ENCODE measurements at regions not wholly inside any gene's neighbourhood (a gene's known extent, or its start where the extent isn't known, plus 50 kb on each side); places are given as distances from the start of the nearest gene placed in this dataset.
"Not testable (repeated sequence)": the region's sequence is repeated elsewhere in the genome, so short reads cannot be mapped to it uniquely, and the experiment has no call there.

GRCh38 chr2:89202518-89202917, 511.0 kb downstream of the RPIA start:
- H3K36me3 ChIP-seq (ENCODE audit: control insufficient read depth in 2 of 2, insufficient read depth in 2 of 2, low read length in 1 of 2); DNase-seq (ENCODE audit: low read depth, low spot score); H3K27ac ChIP-seq (ENCODE audit: control insufficient read depth, insufficient read depth); H3K4me3 ChIP-seq; RAD21 ChIA-PET (ENCODE audit: unreplicated experiment); ATAC-seq; H3K79me2 ChIP-seq (ENCODE audit: control insufficient read depth, insufficient read depth, low read length); SMC1A ChIA-PET (ENCODE audit: uncharacterized antibody, unreplicated experiment); in situ Hi-C loops (cut with MboI); H3K27me3 ChIP-seq (replicated peaks in 1 of 2; ENCODE audit: control insufficient read depth in 2 of 2, insufficient read depth in 2 of 2, low read length in 1 of 2); H4K20me1 ChIP-seq (ENCODE audit: control insufficient read depth, insufficient read depth); intact Hi-C loops (cut with micrococcal nuclease; ENCODE audit: unreplicated experiment); POLR2A ChIA-PET; FAIRE-seq; H3K9me3 ChIP-seq (replicated peaks; ENCODE audit: control insufficient read depth, insufficient read depth, low read length); CTCF ChIA-PET; H2AFZ ChIP-seq (ENCODE audit: control insufficient read depth, low read depth, low read length); H3K9ac ChIP-seq (ENCODE audit: control insufficient read depth, insufficient read depth, low read length); H3K4me2 ChIP-seq (ENCODE audit: control insufficient read depth, insufficient read depth); BruUV-seq (replicated peaks); H3K4me1 ChIP-seq (ENCODE audit: control insufficient read depth, insufficient read depth, low read length): not testable (repeated sequence)
- 0% methylated on average over 1 of the region's 1 CpG for WGBS (ENCODE audit: insufficient coverage, insufficient replicate concordance, low lambda C conversion rate, missing lambda C conversion rate)

GRCh38 chr2:89205153-89205552, 513.7 kb downstream of the RPIA start:
- peak; percentile 14 to 32 (median 21); a peak in 2 of 6 replicates for TF ChIP-seq CTCF (IDR thresholded peaks at IDR 0.05 in 2 of 3, conservative IDR thresholded peaks at IDR 0.05 in 1 of 3; ENCODE audit: control insufficient read depth in 2 of 3, extremely low read depth in 1 of 3, insufficient read depth in 1 of 3, low read depth in 3 of 3, low read length in 3 of 3)
- POLR2A ChIA-PET; H3K27me3 ChIP-seq (replicated peaks in 1 of 2; ENCODE audit: control insufficient read depth in 2 of 2, insufficient read depth in 2 of 2, low read length in 1 of 2); H3K27ac ChIP-seq (ENCODE audit: control insufficient read depth, insufficient read depth); DNase-seq (ENCODE audit: low read depth, low spot score); SMC1A ChIA-PET (ENCODE audit: uncharacterized antibody, unreplicated experiment); H4K20me1 ChIP-seq (ENCODE audit: control insufficient read depth, insufficient read depth); H3K4me1 ChIP-seq (ENCODE audit: control insufficient read depth, insufficient read depth, low read length); in situ Hi-C loops (cut with MboI); BruUV-seq (replicated peaks); CTCF ChIA-PET; H3K9me3 ChIP-seq (replicated peaks; ENCODE audit: control insufficient read depth, insufficient read depth, low read length); H3K4me3 ChIP-seq; H3K4me2 ChIP-seq (ENCODE audit: control insufficient read depth, insufficient read depth); H2AFZ ChIP-seq (ENCODE audit: control insufficient read depth, low read depth, low read length); H3K36me3 ChIP-seq (ENCODE audit: control insufficient read depth in 2 of 2, insufficient read depth in 2 of 2, low read length in 1 of 2); RAD21 ChIA-PET (ENCODE audit: unreplicated experiment); FAIRE-seq; intact Hi-C loops (cut with micrococcal nuclease; ENCODE audit: unreplicated experiment); H3K9ac ChIP-seq (ENCODE audit: control insufficient read depth, insufficient read depth, low read length); ATAC-seq; H3K79me2 ChIP-seq (ENCODE audit: control insufficient read depth, insufficient read depth, low read length): not testable (repeated sequence)
- WGBS (ENCODE audit: insufficient coverage, insufficient replicate concordance, low lambda C conversion rate, missing lambda C conversion rate), result 10% methylated on average over 11 of the region's 11 CpGs

GRCh38 chr2:89208144-89208932, 516.9 kb downstream of the RPIA start:
- ATAC-seq; H3K27me3 ChIP-seq (replicated peaks in 1 of 2; ENCODE audit: control insufficient read depth in 2 of 2, insufficient read depth in 2 of 2, low read length in 1 of 2); POLR2A ChIA-PET; BruUV-seq (replicated peaks); H3K9ac ChIP-seq (ENCODE audit: control insufficient read depth, insufficient read depth, low read length); H3K36me3 ChIP-seq (ENCODE audit: control insufficient read depth in 2 of 2, insufficient read depth in 2 of 2, low read length in 1 of 2); H3K27ac ChIP-seq (ENCODE audit: control insufficient read depth, insufficient read depth); H2AFZ ChIP-seq (ENCODE audit: control insufficient read depth, low read depth, low read length); FAIRE-seq; in situ Hi-C loops (cut with MboI); RAD21 ChIA-PET (ENCODE audit: unreplicated experiment); H3K4me3 ChIP-seq; DNase-seq (ENCODE audit: low read depth, low spot score); intact Hi-C loops (cut with micrococcal nuclease; ENCODE audit: unreplicated experiment); H3K79me2 ChIP-seq (ENCODE audit: control insufficient read depth, insufficient read depth, low read length); H3K4me2 ChIP-seq (ENCODE audit: control insufficient read depth, insufficient read depth); CTCF ChIA-PET; SMC1A ChIA-PET (ENCODE audit: uncharacterized antibody, unreplicated experiment); H4K20me1 ChIP-seq (ENCODE audit: control insufficient read depth, insufficient read depth); H3K4me1 ChIP-seq (ENCODE audit: control insufficient read depth, insufficient read depth, low read length); H3K9me3 ChIP-seq (replicated peaks; ENCODE audit: control insufficient read depth, insufficient read depth, low read length): not testable (repeated sequence)
- WGBS (ENCODE audit: insufficient coverage, insufficient replicate concordance, low lambda C conversion rate, missing lambda C conversion rate), result 22% methylated on average over 8 of the region's 9 CpGs
